MM.1S (cell line): ENCODE measurements at regions not wholly inside any gene's neighbourhood (a gene's known extent, or its start where the extent isn't known, plus 50 kb on each side); places are given as distances from the start of the nearest gene placed in this dataset.

Experiments
- CTCF ChIP-seq: fragments of 300-600 bp; sonication (generic); IDR thresholded peaks from 2 replicates; pipeline ENCODE4 v1.5.1; 2016; ENCODE audit warnings: antibody characterized with exemption, low read length, mixed read lengths
- EZH2 ChIP-seq: fragments of 300-600 bp; sonication (generic); optimal IDR thresholded peaks from 2 replicates; pipeline ENCODE3; 2017; ENCODE audit warnings: low read depth, mild to moderate bottlenecking, antibody characterized with exemption, low read length, mixed read lengths
- EZH2phosphoT487 ChIP-seq: fragments of 300-600 bp; sonication (generic); IDR thresholded peaks from 2 replicates; pipeline ENCODE4 v1.6.1; 2018; ENCODE audit warnings: antibody characterized with exemption, low read length

GRCh38 chr16:88329726-88330700 lies 52.7 kb upstream of the ZNF469 start:
- no peak for TF ChIP-seq CTCF
- no peak for TF ChIP-seq EZH2
- TF ChIP-seq EZH2phosphoT487, result no peak
